Astrocyte (in vitro differentiated cells and primary cell): ENCODE measurements at regions not wholly inside any gene's neighbourhood (a gene's known extent, or its start where the extent isn't known, plus 50 kb on each side); places are given as distances from the start of the nearest gene placed in this dataset.

ENCODE experiments used
- EZH2 ChIP-seq: IDR thresholded peaks from 2 replicates; pipeline ENCODE4 v1.6.1; 2012; ENCODE audit warnings: mild to moderate bottlenecking, low read length, inconsistent platforms; ENCODE audit not compliant: insufficient read depth
- TF ChIP-seq, protein P1 (sequence below): IDR thresholded peaks from 2 replicates; pipeline ENCODE4 v1.5.1; 2011; ENCODE audit warnings: low read depth, mild to moderate bottlenecking, inconsistent platforms, low read length, moderate library complexity; ENCODE audit not compliant: insufficient read depth

GRCh38 chr1:245046315-245046714, 108.5 kb upstream of the KIF26B start:
- TF ChIP-seq, protein P1, sequence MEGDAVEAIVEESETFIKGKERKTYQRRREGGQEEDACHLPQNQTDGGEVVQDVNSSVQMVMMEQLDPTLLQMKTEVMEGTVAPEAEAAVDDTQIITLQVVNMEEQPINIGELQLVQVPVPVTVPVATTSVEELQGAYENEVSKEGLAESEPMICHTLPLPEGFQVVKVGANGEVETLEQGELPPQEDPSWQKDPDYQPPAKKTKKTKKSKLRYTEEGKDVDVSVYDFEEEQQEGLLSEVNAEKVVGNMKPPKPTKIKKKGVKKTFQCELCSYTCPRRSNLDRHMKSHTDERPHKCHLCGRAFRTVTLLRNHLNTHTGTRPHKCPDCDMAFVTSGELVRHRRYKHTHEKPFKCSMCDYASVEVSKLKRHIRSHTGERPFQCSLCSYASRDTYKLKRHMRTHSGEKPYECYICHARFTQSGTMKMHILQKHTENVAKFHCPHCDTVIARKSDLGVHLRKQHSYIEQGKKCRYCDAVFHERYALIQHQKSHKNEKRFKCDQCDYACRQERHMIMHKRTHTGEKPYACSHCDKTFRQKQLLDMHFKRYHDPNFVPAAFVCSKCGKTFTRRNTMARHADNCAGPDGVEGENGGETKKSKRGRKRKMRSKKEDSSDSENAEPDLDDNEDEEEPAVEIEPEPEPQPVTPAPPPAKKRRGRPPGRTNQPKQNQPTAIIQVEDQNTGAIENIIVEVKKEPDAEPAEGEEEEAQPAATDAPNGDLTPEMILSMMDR, result no peak
- TF ChIP-seq EZH2, result no peak
